Endothelial cell of umbilical vein (primary cell): ENCODE measurements at regions not wholly inside any gene's neighbourhood (a gene's known extent, or its start where the extent isn't known, plus 50 kb on each side); places are given as distances from the start of the nearest gene placed in this dataset.

ENCODE experiments used
- BruUV-seq: library from RNA; stranded (reverse); fragments of 400-500 nt; replicated peaks from 2 replicates; lab custom pipeline; 2021; lab: Mats Ljungman, UMichigan
- CTCF ChIA-PET: fragments of 300-600, 350-600 bp; sonication (Branson Sonifier 250); formaldehyde crosslinking; loops from one replicate; lab custom pipeline; 2021; ENCODE audit warnings: antibody characterized with exemption, inconsistent platforms; lab: Charles Lee
- POLR2A ChIA-PET: fragments of 300-600, 350-600 bp; sonication (Branson Sonifier 250); formaldehyde crosslinking; loops from one replicate; lab custom pipeline; 2021; ENCODE audit warnings: antibody characterized with exemption, inconsistent platforms; lab: Charles Lee
- DNase-seq: peaks from one replicate; pipeline ENCODE4 v3.0.0-alpha.2; 2011; ENCODE audit warnings: low read depth, low spot score
- FAIRE-seq: peaks from 2 replicates; lab custom pipeline; 2011; peaks lifted over from hg19 to GRCh38; lab: Jason Lieb, UNC
- H2AFZ ChIP-seq: 2 replicates; pipeline ENCODE4 v1.6.0; 2012; ENCODE audit warnings: low read depth, low read length, control low read depth, inconsistent platforms
- H3K27ac ChIP-seq: 2 replicates; pipeline ENCODE4 v1.5.1; 2011; ENCODE audit warnings: low read depth, mild to moderate bottlenecking, control low read depth, low read length, moderate library complexity; ENCODE audit not compliant: insufficient read depth
- H3K27me3 ChIP-seq, 2 experiments: 2 replicates each; pipeline versions ENCODE4 v1.6.0 to v1.6.1; 2011; ENCODE audit warnings: low read length in 2 of 2, mixed read lengths in 1 of 2; ENCODE audit not compliant: control insufficient read depth in 2 of 2, insufficient read depth in 2 of 2
- H3K36me3 ChIP-seq, 2 experiments: 2 replicates in 1 of 2; 3 replicates in 1 of 2; pipeline ENCODE4 v1.5.1; 2011; ENCODE audit warnings: low read length in 2 of 2, mild to moderate bottlenecking in 1 of 2, moderate library complexity in 1 of 2; ENCODE audit not compliant: control insufficient read depth in 2 of 2, insufficient read depth in 2 of 2; ENCODE audit errors: extremely low read depth in 1 of 2
- H3K4me1 ChIP-seq: 3 replicates; pipeline ENCODE4 v1.5.1; 2011; ENCODE audit warnings: mild to moderate bottlenecking, low read length; ENCODE audit not compliant: control insufficient read depth, insufficient read depth; ENCODE audit errors: extremely low read depth
- H3K4me2 ChIP-seq: 2 replicates; pipeline ENCODE4 v1.6.1; 2011; ENCODE audit warnings: low read length, control low read depth, mixed read lengths; ENCODE audit not compliant: insufficient read depth
- H3K4me3 ChIP-seq, 3 experiments: fragments of 200-600 bp in 1 of 3; sonication (generic), shearing (Covaris generic) in 1 of 3; replicated peaks in 1 of 3; 2 replicates each; pipeline ENCODE4 v1.5.1; 2011 to 2016; ENCODE audit warnings: control low read depth in 3 of 3, low read length in 3 of 3, mild to moderate bottlenecking in 2 of 3, inconsistent platforms in 1 of 3, low read depth in 1 of 3, moderate library complexity in 1 of 3; ENCODE audit not compliant: insufficient read depth in 1 of 3
- H3K79me2 ChIP-seq: 2 replicates; pipeline ENCODE4 v1.6.0; 2012; ENCODE audit warnings: low read length, inconsistent platforms; ENCODE audit not compliant: control insufficient read depth, insufficient read depth
- H3K9ac ChIP-seq: replicated peaks from 2 replicates; pipeline ENCODE3; 2011; ENCODE audit warnings: low read length, control low read depth; ENCODE audit not compliant: insufficient read depth; ENCODE audit errors: extremely low read depth
- H3K9me1 ChIP-seq: replicated peaks from 3 replicates; pipeline ENCODE4 v1.6.0; 2011; ENCODE audit warnings: mild to moderate bottlenecking, low read length; ENCODE audit not compliant: control insufficient read depth, insufficient read depth; ENCODE audit errors: extremely low read depth
- H3K9me3 ChIP-seq: replicated peaks from 2 replicates; pipeline ENCODE4 v1.5.1; 2012; ENCODE audit warnings: low read length, inconsistent platforms; ENCODE audit not compliant: control insufficient read depth, insufficient read depth
- H4K20me1 ChIP-seq: replicated peaks from 2 replicates; pipeline ENCODE3; 2011; ENCODE audit warnings: mild to moderate bottlenecking, low read length; ENCODE audit not compliant: control insufficient read depth, insufficient read depth; ENCODE audit errors: extremely low read depth
- EZH2 ChIP-seq: IDR thresholded peaks from 2 replicates; pipeline ENCODE4 v1.6.1; 2012; ENCODE audit warnings: borderline replicate concordance, low read depth, mild to moderate bottlenecking, moderate library complexity, low read length, inconsistent platforms; ENCODE audit not compliant: severe bottlenecking
- FOS ChIP-seq: IDR thresholded peaks from 2 replicates; pipeline ENCODE4 v1.6.1; 2011; ENCODE audit warnings: mild to moderate bottlenecking, low read length, moderate library complexity, borderline replicate concordance; ENCODE audit not compliant: insufficient read depth
- GATA2 ChIP-seq: IDR thresholded peaks from 2 replicates; pipeline ENCODE4 v1.7.0; 2011; ENCODE audit warnings: low read depth, mild to moderate bottlenecking, moderate library complexity, mixed read lengths, low read length; ENCODE audit not compliant: insufficient read length, insufficient read depth
- POLR2A ChIP-seq: IDR thresholded peaks from 2 replicates; pipeline ENCODE4 v1.6.1; 2012; ENCODE audit warnings: low read depth, mild to moderate bottlenecking, control low read depth, low read length
- dilution Hi-C: fragments of 300-500 bp; cut with MboI; formaldehyde crosslinking; loops from one replicate; pipeline ENCODE4 v1.15.0; 2019; ENCODE audit warnings: low sequenced_read_pairs; ENCODE audit not compliant: extremely low pct_ligation_motif_present
- intact Hi-C: fragments of 100-400 bp; cut with micrococcal nuclease; formaldehyde crosslinking; loops from one replicate; pipeline ENCODE4 v1.10.0; 2022
- TF ChIP-seq, protein P1 (sequence below): IDR thresholded peaks from 2 replicates; pipeline ENCODE4 v1.6.1; 2011; ENCODE audit not compliant: insufficient read depth, insufficient read length
- TF ChIP-seq, protein P2 (sequence below), 2 donors: IDR thresholded peaks; 1 replicate in 1 of 2; 2 replicates in 1 of 2; pipeline ENCODE4 v1.5.1; 2011; ENCODE audit warnings: low read length in 2 of 2, mild to moderate bottlenecking in 2 of 2, moderate library complexity in 2 of 2, control low read depth in 1 of 2, inconsistent platforms in 1 of 2, low read depth in 1 of 2; ENCODE audit not compliant: insufficient read depth in 1 of 2; ENCODE audit errors: extremely low read depth in 1 of 2

DNA sequence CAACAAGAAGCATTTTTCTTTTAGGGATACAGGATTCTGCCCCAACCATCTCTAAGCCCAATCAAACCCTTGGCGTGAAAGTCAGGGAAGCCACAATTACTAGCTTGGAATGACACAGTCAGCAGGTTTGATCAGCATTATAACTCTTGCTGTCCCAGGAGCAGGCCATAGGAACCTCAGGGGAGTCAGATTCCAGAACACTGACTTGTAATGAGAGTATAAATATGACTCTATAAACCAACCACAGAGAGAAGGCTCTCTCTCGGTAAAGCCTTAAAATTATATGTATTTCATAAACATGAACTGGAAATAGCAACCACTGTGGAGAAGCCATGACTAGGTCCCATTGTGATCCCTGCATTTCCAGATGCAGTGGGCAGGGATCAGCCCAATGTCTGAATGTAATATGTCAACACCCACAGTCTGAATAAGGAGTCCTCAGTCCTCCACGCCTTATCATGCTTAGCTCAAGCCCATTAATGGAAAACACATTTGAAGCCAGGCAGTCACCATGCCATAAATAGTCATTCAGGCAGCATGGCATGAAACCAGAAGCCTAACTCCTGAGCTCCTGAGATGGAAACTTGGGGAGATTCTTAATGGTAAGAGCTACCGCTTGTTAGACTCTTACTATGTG, 99.1 kb upstream of the MTNR1B start:
- H3K4me1 ChIP-seq = no peaks in the 10 kb centered on the region
- no peak overlapping the region for H3K27ac ChIP-seq
- dilution Hi-C loops (no loop called here), intact Hi-C loops (no loop called here)
- H4K20me1 ChIP-seq = no peaks in the 10 kb centered on the region
- H3K4me2 ChIP-seq = no peak overlapping the region
- no peaks in the 10 kb centered on the region for H3K27me3 ChIP-seq
- FAIRE-seq (no peak), DNase-seq (no peak)
- no peaks in the 10 kb centered on the region for H3K9me1 ChIP-seq
- H3K79me2 ChIP-seq = no peaks in the 10 kb centered on the region
- no peak overlapping the region for H3K4me3 ChIP-seq
- H2AFZ ChIP-seq = no peak overlapping the region
- no TSS peak for BruUV-seq
- POLR2A ChIA-PET = no interaction called here
- no peaks in the 10 kb centered on the region for H3K36me3 ChIP-seq
- H3K9me3 ChIP-seq = no peaks in the 10 kb centered on the region
- TF ChIP-seq GATA2 = no peak
- no peak for TF ChIP-seq FOS
- TF ChIP-seq, protein P1, sequence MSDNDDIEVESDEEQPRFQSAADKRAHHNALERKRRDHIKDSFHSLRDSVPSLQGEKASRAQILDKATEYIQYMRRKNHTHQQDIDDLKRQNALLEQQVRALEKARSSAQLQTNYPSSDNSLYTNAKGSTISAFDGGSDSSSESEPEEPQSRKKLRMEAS = no peak
- no peak for TF ChIP-seq EZH2
- TF ChIP-seq, protein P2, sequence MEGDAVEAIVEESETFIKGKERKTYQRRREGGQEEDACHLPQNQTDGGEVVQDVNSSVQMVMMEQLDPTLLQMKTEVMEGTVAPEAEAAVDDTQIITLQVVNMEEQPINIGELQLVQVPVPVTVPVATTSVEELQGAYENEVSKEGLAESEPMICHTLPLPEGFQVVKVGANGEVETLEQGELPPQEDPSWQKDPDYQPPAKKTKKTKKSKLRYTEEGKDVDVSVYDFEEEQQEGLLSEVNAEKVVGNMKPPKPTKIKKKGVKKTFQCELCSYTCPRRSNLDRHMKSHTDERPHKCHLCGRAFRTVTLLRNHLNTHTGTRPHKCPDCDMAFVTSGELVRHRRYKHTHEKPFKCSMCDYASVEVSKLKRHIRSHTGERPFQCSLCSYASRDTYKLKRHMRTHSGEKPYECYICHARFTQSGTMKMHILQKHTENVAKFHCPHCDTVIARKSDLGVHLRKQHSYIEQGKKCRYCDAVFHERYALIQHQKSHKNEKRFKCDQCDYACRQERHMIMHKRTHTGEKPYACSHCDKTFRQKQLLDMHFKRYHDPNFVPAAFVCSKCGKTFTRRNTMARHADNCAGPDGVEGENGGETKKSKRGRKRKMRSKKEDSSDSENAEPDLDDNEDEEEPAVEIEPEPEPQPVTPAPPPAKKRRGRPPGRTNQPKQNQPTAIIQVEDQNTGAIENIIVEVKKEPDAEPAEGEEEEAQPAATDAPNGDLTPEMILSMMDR (IDR thresholded peaks at IDR 0.05; ENCODE audit: extremely low read depth in 1 of 2, insufficient read depth in 1 of 2, low read depth in 1 of 2, low read length in 2 of 2) = no peak
- TF ChIP-seq POLR2A = no peak
- no peak overlapping the region for H3K9ac ChIP-seq
- CTCF ChIA-PET = no interaction called here

- Histone ChIP-seq H3K36me3 (no peaks in the 10 kb centered on the region), H3K4me1 (no peaks in the 10 kb centered on the region), H3K9me3 (no peaks in the 10 kb centered on the region), H4K20me1 (no peaks in the 10 kb centered on the region), H3K4me3 (no peak overlapping the region), H3K9ac (no peak overlapping the region), H3K9me1 (no peaks in the 10 kb centered on the region), H3K27me3 (no peaks in the 10 kb centered on the region), H3K4me2 (no peak overlapping the region), H3K79me2 (no peaks in the 10 kb centered on the region), H3K27ac (no peak overlapping the region), H2AFZ (no peak overlapping the region)
- TF ChIP-seq EZH2 = no peak
- TF ChIP-seq, protein P1 = no peak
- no peak for TF ChIP-seq POLR2A
- TF ChIP-seq, protein P2 (IDR thresholded peaks at IDR 0.05; ENCODE audit: extremely low read depth in 1 of 2, insufficient read depth in 1 of 2, low read depth in 1 of 2, low read length in 2 of 2) = no peak
- TF ChIP-seq FOS = no peak
- TF ChIP-seq GATA2 = no peak
- DNase-seq (no peak), FAIRE-seq (no peak)
- POLR2A ChIA-PET = no interaction called here
- intact Hi-C loops (no loop called here), dilution Hi-C loops (no loop called here)
- no TSS peak for BruUV-seq
- CTCF ChIA-PET = no interaction called here
These were observed 95.9 kb upstream of the MTNR1B start for GRCh38 chr11:92873551-92873950.
